Tibial nerve (tissue), 4 donors: ENCODE measurements at regions not wholly inside any gene's neighbourhood (a gene's known extent, or its start where the extent isn't known, plus 50 kb on each side); places are given as distances from the start of the nearest gene placed in this dataset.

Experiments
- CTCF ChIP-seq, 5 experiments: fragments of 200-600 bp in 3 of 5; fragments of 450-650 bp in 2 of 5; sonication (generic) in 3 of 5; IDR thresholded peaks; one replicate each; pipeline ENCODE4 v1.5.1; 2016 to 2019; ENCODE audit warnings: antibody characterized with exemption in 5 of 5, mild to moderate bottlenecking in 3 of 5, moderate library complexity in 2 of 5
- EP300 ChIP-seq, 2 donors: sonication (generic); formaldehyde crosslinking; IDR thresholded peaks; one replicate each; pipeline ENCODE4 v1.6.1; 2017; ENCODE audit warnings: antibody characterized with exemption in 2 of 2, mild to moderate bottlenecking in 1 of 2
- POLR2A ChIP-seq, 2 donors: fragments of 450-650 bp; IDR thresholded peaks; one replicate each; pipeline ENCODE4 v1.6.1; 2017; ENCODE audit warnings: antibody characterized with exemption in 2 of 2, mild to moderate bottlenecking in 2 of 2, moderate library complexity in 2 of 2

- no peak for TF ChIP-seq CTCF (IDR thresholded peaks at IDR 0.05)
- no peak for TF ChIP-seq EP300 (IDR thresholded peaks at IDR 0.05)
- no peak for TF ChIP-seq POLR2A (IDR thresholded peaks at IDR 0.05)
Measured at GRCh38 chr11:45036733-45037132, 86.0 kb upstream of the TP53I11 start.
